Effector memory CD4-positive, alpha-beta T cell (primary cell): ENCODE measurements at regions not wholly inside any gene's neighbourhood (a gene's known extent, or its start where the extent isn't known, plus 50 kb on each side); places are given as distances from the start of the nearest gene placed in this dataset.
"Not testable (repeated sequence)": the region's sequence is repeated elsewhere in the genome, so short reads cannot be mapped to it uniquely, and the experiment has no call there.

ENCODE experiments used
- DNase-seq, 3 donors: peaks; one replicate each; pipeline ENCODE4 v3.0.0-alpha.2; 2020
- H3K27ac ChIP-seq: 2 replicates; pipeline ENCODE4 v1.7.0; 2013; ENCODE audit warnings: mild to moderate bottlenecking, low read length, moderate library complexity; ENCODE audit not compliant: insufficient read depth, poor library complexity, severe bottlenecking
- H3K27me3 ChIP-seq: replicated peaks from 2 replicates; pipeline ENCODE4 v1.7.0; 2013; ENCODE audit warnings: mild to moderate bottlenecking, low read length; ENCODE audit not compliant: insufficient read depth, control insufficient read depth, poor library complexity, severe bottlenecking
- H3K36me3 ChIP-seq: 2 replicates; pipeline ENCODE4 v1.7.0; 2013; ENCODE audit warnings: mild to moderate bottlenecking, low read length, moderate library complexity; ENCODE audit not compliant: control insufficient read depth, insufficient read depth
- H3K4me1 ChIP-seq: 2 replicates; pipeline ENCODE4 v1.7.0; 2013; ENCODE audit warnings: low read length, mild to moderate bottlenecking; ENCODE audit not compliant: control insufficient read depth, insufficient read depth, poor library complexity, severe bottlenecking
- H3K4me3 ChIP-seq: 2 replicates; pipeline ENCODE4 v1.7.0; 2013; ENCODE audit warnings: low read length, low read depth, mild to moderate bottlenecking; ENCODE audit not compliant: insufficient read depth, poor library complexity, severe bottlenecking
- H3K9me3 ChIP-seq: 2 replicates; pipeline ENCODE4 v1.7.0; 2013; ENCODE audit warnings: mild to moderate bottlenecking, low read length, moderate library complexity; ENCODE audit not compliant: control insufficient read depth

DNA sequence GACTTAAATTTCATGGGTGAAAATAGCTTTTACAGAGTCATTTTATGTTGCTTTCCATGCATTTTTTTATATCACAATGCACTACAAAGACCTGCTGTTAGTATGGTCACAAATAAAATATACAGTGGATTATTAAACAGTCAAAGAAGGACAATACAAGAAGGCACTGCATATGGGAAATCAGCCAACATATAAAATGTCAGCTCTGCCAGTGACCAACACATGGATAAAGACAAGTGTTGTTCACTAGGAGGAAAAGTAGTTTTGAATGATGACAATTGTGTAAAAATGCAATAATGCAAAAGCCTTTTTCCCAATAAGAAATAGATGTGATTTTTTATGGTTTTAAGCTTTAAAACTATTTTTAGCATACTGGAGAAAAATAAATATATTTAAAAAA, 425.3 kb upstream of the CBLB start:
- H3K9me3 ChIP-seq: no peaks in the 10 kb centered on the region
- DNase-seq: no peak
- H3K36me3 ChIP-seq: no peaks in the 10 kb centered on the region
- no peaks in the 10 kb centered on the region for H3K27me3 ChIP-seq
- H3K4me1 ChIP-seq: no peaks in the 10 kb centered on the region
- no peak overlapping the region for H3K4me3 ChIP-seq
- H3K27ac ChIP-seq: no peak overlapping the region

DNA sequence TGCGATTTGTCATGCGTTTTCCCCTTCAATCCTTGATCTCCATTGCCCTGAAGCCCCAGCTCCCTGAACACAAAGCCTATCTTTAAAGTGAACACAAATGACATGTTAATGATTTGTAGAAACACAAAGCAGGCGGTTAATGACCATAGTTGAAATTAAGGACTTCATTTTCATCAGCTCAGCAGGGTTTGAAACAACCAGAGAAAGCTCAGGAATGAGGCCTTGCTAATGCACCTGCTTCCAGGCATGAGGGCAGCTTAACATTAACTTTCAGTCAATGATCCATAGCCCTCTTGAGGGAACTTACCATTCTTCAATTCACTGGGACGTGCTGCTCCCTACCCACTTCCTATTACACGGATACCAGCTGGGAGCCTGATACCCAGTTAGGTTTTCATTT, 427.2 kb upstream of the CBLB start:
- Histone ChIP-seq H3K27ac (no peak overlapping the region), H3K36me3 (no peaks in the 10 kb centered on the region), H3K4me3 (no peak overlapping the region), H3K27me3 (no peaks in the 10 kb centered on the region), H3K9me3 (no peaks in the 10 kb centered on the region), H3K4me1 (no peaks in the 10 kb centered on the region)
- DNase-seq: no peak

DNA sequence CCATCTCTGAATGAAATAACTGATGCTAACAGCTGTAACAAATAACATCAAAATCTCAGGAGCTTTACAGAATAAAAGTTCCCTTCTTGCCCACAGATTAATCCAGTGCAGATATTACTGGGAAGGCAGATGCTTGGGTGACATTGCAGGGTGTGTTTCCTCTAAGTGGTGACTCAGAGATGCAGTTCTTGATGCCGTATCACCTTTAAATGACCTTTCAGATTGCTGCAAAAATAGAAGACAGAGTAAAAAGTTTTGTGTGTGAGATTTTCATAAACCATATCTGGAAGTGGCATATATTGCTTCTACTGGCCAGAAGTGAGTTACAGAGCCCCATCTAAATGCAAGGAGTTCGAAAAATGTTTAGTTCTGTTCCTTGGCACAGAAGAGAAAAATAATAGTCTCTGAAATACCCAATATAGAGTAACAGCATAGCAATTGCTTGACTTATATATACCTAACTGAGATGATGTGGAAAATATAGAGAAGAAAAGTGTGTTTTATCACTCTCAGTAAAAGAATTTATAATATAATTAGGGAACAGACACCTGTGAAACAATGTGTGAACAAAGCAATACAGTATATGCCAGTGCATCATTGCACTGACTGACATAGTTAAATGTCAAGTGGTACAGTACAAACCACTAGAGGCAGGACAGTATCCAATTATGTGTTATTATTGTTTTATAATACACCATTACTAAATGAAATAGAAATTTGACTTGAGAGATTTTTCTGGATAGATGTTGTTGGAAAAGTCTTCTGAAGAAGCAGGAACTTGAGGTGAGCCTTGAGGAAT, 430.7 kb upstream of the CBLB start:
- H3K4me1 ChIP-seq: peaks cover 4% of the 10 kb centered on the region

DNA sequence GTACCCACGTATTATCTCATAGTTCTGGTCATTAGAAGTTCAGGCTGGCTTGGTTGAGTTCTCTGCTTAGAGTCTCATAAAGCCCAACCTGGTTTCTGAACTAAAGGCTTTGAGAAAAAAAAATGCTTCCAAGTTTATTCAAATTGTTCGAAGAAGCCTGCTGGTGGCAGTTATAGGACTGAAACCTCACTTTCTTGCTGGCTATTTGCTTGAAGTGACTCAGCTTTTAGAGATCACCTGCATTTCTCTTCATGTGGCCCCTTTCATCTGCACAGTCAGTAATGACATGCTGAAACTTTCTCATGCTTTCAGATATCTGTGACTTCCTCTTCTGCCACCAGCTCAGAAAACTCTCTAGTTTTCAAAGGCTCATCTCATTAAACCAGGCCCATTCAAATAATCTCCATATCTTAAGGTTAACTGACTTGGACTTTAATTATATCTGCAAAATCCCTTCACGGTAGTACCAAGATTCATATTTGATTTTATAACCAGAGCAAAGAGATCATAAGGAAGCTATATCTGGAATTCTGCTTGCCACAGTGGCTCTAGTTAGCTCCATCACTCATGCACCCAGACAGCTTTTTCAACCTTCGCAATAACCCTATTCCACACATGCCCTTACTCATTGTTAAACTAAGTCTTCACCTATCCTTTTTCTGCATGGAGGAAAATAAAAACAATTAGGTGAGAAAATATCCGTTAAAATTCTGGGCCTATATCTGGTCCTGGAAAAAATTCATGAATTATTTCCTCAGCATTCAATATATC, 433.8 kb upstream of the CBLB start:
- no peak overlapping the region for H3K27ac ChIP-seq
- H3K27me3 ChIP-seq: no peaks in the 10 kb centered on the region
- no peaks in the 10 kb centered on the region for H3K9me3 ChIP-seq
- no peak for DNase-seq
- H3K36me3 ChIP-seq: no peaks in the 10 kb centered on the region
- H3K4me3 ChIP-seq: no peak overlapping the region
- H3K4me1 ChIP-seq: peaks cover 4% of the 10 kb centered on the region

More for the DNA sequence above, 430.7 kb upstream of the CBLB start:
- no peak overlapping the region for H3K4me3 ChIP-seq
- DNase-seq: no peak
- no peaks in the 10 kb centered on the region for H3K27me3 ChIP-seq
- H3K9me3 ChIP-seq: no peaks in the 10 kb centered on the region
- H3K36me3 ChIP-seq: no peaks in the 10 kb centered on the region
- no peak overlapping the region for H3K27ac ChIP-seq

DNA sequence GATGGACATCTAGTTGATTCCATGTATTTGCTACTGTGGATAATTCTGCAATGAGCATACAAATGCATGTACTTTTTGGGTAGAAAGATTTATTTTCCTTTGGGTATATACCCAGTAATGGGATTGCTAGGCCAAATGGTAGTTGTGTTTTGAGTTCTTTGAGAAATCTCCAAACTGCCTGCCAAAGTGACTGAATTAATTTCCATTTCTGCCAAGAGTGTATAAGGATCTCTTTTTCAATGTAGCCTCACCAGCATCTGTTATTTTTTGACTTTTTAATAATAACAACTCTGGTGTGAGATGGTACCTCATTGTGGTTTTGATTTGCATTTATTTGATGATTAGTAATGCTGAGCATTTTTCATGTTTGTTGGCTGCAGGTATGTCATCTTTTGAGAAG, 435.0 kb upstream of the CBLB start:
- no peaks in the 10 kb centered on the region for H3K27me3 ChIP-seq
- no peaks in the 10 kb centered on the region for H3K36me3 ChIP-seq
- no peak overlapping the region for H3K27ac ChIP-seq
- no peak overlapping the region for H3K4me3 ChIP-seq
- DNase-seq: no peak
- no peaks in the 10 kb centered on the region for H3K9me3 ChIP-seq
- peaks cover 4% of the 10 kb centered on the region for H3K4me1 ChIP-seq

DNA sequence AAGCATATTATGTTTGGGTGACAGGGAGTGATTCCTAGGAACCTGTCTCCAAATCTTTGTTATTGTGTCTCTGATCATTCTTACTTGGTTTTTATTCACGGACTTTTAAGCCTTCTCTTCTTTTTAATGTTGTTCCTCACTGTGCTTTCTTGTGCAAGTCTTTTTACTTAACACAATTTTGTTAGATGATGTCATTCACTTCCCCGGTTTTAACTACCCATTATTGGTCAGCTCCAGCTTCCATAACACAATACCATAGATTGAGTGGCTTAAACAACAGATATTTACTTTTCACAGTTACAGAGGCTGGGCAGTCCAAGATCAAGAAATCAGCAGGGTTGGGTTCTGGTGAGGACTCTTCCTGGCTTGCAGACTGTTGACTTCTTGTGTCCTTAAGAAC, 436.3 kb upstream of the CBLB start:
- H3K4me1 ChIP-seq: peaks cover 4% of the 10 kb centered on the region
- H3K4me3 ChIP-seq: no peak overlapping the region
- H3K27me3 ChIP-seq: no peaks in the 10 kb centered on the region
- H3K9me3 ChIP-seq: no peaks in the 10 kb centered on the region
- DNase-seq: no peak
- H3K36me3 ChIP-seq: no peaks in the 10 kb centered on the region
- no peak overlapping the region for H3K27ac ChIP-seq

DNA sequence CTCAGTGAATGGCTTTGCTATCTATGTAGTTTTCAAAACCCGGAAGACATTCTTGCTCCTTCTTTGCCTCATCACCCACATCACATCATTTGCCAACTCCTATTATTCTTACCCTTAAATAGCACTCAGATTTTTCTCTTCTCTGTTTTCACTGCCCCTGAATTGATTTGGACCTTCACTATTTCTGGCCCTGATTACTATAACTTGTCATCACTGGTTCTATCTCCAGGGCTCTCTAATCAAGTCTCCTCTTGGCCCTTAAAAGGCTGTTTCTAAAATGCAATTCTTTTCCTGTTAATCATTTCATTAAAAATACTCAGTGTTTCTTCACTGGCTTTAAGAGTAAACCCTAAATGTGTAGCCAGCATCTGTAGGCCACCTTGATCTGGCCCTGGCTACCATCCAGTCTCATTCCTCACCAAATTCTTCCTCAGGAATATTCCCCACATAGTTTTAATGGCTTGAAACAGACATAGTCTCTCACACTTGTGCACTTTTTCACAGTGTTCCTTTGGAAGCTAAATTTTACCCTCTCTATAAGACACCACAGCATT, 437.1 kb upstream of the CBLB start:
- Histone ChIP-seq H3K4me3 (no peak overlapping the region), H3K9me3 (no peaks in the 10 kb centered on the region), H3K27me3 (no peaks in the 10 kb centered on the region), H3K27ac (no peak overlapping the region), H3K4me1 (peaks cover 4% of the 10 kb centered on the region), H3K36me3 (no peaks in the 10 kb centered on the region)
- no peak for DNase-seq

DNA sequence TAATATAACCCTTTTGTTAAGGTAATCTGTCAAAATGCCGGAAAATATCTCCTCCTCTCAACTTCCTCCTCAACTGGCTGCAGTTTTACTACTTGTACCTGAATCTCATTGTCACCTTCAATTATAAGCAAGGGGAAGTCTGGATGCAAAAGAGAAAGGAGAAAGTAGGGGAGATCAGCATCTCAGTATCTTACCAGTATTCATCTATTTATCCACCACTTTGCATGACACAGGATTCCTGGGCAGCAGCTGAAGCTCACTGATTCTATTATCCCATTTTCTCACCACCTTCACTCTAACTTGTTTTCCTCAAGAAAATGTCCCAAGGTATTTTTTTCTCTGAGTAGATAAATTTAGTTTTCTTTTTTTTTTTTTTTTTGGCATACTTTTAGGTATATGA, 440.5 kb upstream of the CBLB start:
- no peak overlapping the region for H3K27ac ChIP-seq
- no peaks in the 10 kb centered on the region for H3K9me3 ChIP-seq
- H3K27me3 ChIP-seq: no peaks in the 10 kb centered on the region
- no peaks in the 10 kb centered on the region for H3K4me1 ChIP-seq
- no peak for DNase-seq
- H3K36me3 ChIP-seq: no peaks in the 10 kb centered on the region
- H3K4me3 ChIP-seq: no peak overlapping the region

DNA sequence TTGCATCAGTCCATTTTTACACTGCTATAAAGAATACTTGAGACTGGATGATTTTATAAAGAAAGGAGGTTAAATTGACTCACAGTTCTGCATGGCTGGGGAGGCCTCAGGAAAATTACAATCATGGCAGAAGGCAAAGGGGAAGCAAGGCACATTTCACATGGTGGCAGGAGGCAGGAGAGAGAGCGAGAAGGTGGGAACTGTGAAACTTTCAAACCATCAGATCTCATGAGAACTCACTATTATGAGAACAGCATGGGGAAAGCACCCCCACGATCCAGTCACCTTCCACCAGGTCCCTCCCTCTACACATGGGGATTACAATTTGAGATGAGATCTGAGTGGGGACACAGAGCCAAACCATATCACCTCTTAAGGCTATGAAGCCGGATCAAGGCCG, 441.0 kb upstream of the CBLB start:
- H3K27me3 ChIP-seq, H3K27ac ChIP-seq, H3K36me3 ChIP-seq, H3K4me1 ChIP-seq, H3K9me3 ChIP-seq, H3K4me3 ChIP-seq, DNase-seq: not testable (repeated sequence)
